Immature natural killer cell (primary cell): ENCODE measurements at regions not wholly inside any gene's neighbourhood (a gene's known extent, or its start where the extent isn't known, plus 50 kb on each side); places are given as distances from the start of the nearest gene placed in this dataset.

Experiments used
- DNase-seq, 3 donors: peaks; one replicate each; pipeline ENCODE4 v3.0.0; 2022; ENCODE audit warnings: mixed read lengths in 1 of 3
- H3K27ac Mint-ChIP-seq, 6 donors: one replicate each; pipeline ENCODE4 v1.8.0; 2020; ENCODE audit warnings: mixed read lengths in 6 of 6, mild to moderate bottlenecking in 5 of 6, inconsistent platforms in 4 of 6, moderate library complexity in 3 of 6
- H3K27me3 Mint-ChIP-seq, 3 donors: one replicate each; pipeline ENCODE4 v1.8.0; 2020 to 2021; ENCODE audit warnings: low read depth in 3 of 3, mild to moderate bottlenecking in 3 of 3, mixed read lengths in 3 of 3, moderate library complexity in 3 of 3, inconsistent platforms in 1 of 3
- H3K36me3 Mint-ChIP-seq, 3 donors: one replicate each; pipeline ENCODE4 v1.8.0; 2020; ENCODE audit warnings: mixed read lengths in 3 of 3, inconsistent platforms in 2 of 3, mild to moderate bottlenecking in 2 of 3
- H3K4me1 Mint-ChIP-seq, 2 donors: one replicate each; pipeline ENCODE4 v1.8.0; 2020; ENCODE audit warnings: inconsistent platforms in 2 of 2, mild to moderate bottlenecking in 2 of 2, mixed read lengths in 2 of 2, moderate library complexity in 1 of 2
- H3K4me3 Mint-ChIP-seq, 5 donors: one replicate each; pipeline ENCODE4 v1.8.0; 2020; ENCODE audit warnings: mild to moderate bottlenecking in 5 of 5, mixed read lengths in 5 of 5, inconsistent platforms in 3 of 5, moderate library complexity in 3 of 5
- H3K9me3 Mint-ChIP-seq, 6 donors: one replicate each; pipeline ENCODE4 v1.8.0; 2020; ENCODE audit warnings: mild to moderate bottlenecking in 6 of 6, mixed read lengths in 6 of 6, inconsistent platforms in 4 of 6, moderate library complexity in 3 of 6

DNA sequence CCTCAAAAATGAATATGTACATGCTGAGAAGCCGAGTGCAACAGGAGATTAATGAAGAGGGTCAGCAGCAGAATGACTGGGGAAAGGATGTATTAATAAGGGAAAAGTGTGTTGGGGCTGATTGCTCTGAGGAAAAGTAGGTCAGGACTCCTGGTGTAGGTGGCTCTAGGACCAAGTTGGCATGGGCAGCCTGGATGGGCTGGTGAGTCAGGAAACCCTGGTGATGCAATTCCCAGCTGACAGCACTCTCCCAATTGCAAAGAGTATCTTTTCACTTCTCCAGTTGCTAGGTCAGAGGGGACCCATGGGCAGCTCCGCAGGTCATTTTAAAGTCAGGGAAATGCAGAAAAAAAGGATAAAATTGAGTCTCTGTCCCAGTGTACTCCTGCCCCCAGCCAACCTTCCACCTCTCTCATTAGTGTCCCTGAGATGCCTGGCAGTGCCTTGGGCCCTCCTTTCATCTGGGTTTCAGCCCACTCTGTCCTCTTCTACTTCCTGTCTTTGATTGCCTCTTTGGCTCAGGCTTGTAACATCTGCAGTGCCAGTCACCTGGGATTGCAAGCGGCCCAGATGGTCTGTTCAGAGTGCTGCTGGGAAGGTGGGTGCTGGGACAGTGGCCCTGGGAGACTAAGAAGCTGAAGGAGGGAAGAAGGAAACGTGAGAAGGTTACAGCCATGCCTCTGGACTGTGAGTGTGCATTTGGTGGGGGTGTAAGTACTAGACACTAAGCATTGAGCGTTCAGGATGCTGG, 2177.2 kb downstream of the TP53TG3F start:
- H3K9me3 Mint-ChIP-seq = peaks cover 22 to 67% (median 40%) of the 10 kb centered on the region in 6 donors
- H3K36me3 Mint-ChIP-seq = peaks cover 0 to 3% (median 0%) of the 10 kb centered on the region in 3 donors
- H3K27ac Mint-ChIP-seq = no peak overlapping the region

DNA sequence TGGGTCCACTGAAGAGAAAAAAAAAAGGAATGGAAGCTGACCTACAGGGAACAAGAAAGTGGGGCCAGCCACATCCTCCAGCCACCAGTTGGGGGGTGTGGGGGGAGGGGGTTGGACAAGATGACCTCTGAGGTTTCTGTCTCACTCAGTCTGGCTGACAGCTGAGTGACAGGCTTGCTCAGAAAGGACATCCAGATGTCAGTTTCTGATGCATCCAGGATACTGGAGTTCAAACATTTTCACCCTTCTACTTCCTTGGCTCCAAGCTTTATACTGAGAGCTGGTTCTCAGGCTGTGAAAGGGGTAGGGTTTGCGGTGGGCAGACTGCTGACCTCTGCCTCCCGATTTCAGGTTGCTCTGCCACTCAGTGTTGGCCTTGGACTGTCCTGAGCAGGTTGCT, 2178.3 kb downstream of the TP53TG3F start:
- H3K27me3 Mint-ChIP-seq = no peaks in the 10 kb centered on the region
- H3K4me3 Mint-ChIP-seq = no peak overlapping the region
- peaks cover 28 to 69% (median 42%) of the 10 kb centered on the region in 6 donors for H3K9me3 Mint-ChIP-seq
- H3K4me1 Mint-ChIP-seq = peaks cover 0 to 3% of the 10 kb centered on the region in 2 donors
- DNase-seq = no peak
- H3K27ac Mint-ChIP-seq = no peak overlapping the region
- H3K36me3 Mint-ChIP-seq = no peaks in the 10 kb centered on the region

More for the DNA sequence above, 2177.2 kb downstream of the TP53TG3F start:
- no peak overlapping the region for H3K4me3 Mint-ChIP-seq
- DNase-seq = no peak
- peaks cover 0 to 3% of the 10 kb centered on the region in 2 donors for H3K4me1 Mint-ChIP-seq
- no peaks in the 10 kb centered on the region for H3K27me3 Mint-ChIP-seq

DNA sequence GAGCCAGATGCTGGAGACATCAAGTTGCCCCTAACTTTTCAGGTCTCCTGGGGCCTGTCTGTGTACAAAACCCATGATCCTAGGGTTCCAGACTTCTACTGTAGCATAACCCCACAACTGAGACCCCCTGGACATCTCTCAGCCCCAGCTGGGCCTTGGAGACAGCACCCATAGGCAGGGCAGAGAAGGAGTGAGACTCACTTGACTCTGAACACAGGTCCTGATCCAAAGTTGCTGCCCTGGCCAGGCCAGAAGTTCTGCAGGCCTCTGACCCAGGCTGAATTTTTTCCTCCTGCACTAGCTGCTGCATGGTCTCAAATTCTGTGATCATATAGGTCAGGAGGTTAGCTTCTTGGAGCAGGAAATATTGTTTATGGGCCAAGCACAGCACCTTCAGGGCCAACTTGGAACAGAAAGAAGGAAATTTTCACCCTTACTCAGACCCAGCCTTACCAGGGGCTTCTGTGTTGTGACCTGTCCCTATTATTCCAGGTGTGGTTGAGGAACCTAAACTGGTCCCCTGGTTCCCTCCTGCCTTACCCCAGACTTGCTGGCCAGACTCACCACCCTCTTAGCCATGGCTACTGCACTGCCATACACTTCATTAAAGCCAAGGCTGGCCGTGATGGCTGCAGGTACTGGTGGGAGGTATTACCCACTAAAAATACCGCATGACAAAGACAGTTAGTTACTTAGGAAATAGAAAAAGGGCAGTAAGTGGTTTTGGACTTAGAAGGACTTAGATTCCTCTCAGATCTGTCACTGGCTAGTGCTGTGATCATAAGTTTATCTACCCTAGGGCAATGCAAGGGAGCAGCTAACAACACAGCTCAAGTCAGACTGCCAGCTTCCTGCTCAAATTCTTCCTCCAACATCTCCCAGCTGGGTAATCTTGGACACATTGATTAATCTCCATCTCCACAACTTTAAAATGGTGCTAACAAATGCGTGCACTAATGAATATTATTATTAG, 2180.1 kb downstream of the TP53TG3F start:
- no peak overlapping the region for H3K27ac Mint-ChIP-seq
- no peaks in the 10 kb centered on the region for H3K36me3 Mint-ChIP-seq
- H3K4me3 Mint-ChIP-seq = no peak overlapping the region
- H3K27me3 Mint-ChIP-seq = no peaks in the 10 kb centered on the region
- peaks cover 0 to 3% of the 10 kb centered on the region in 2 donors for H3K4me1 Mint-ChIP-seq
- no peak for DNase-seq
- peaks cover 28 to 68% (median 51%) of the 10 kb centered on the region in 6 donors for H3K9me3 Mint-ChIP-seq

DNA sequence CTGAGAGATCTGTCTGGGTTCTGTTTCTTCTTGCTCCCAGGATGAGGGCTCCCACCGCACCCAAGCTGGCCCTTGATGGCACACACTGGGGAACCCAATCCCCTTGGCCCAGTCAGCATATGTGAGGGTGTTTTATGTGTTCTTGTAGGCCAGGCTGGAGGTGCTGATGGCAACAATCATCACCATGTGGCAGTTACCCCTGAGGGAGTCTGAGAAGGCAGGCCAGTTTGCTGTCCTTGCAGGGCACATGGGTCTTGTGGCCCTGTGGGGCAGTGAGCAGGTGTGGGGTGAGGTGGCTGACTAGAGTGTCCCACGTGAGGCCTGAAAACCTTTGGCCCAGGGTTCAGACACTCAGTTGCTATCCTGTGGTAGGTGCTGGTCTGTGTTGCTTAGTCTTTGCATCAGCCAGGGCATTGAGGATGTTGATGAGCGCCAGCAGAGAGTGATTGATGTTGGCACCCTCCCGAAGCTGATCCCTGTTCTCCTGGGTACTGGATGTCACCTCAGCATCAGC, 2183.0 kb downstream of the TP53TG3F start:
- Mint-ChIP-seq H3K27ac (no peak overlapping the region), H3K36me3 (peaks cover 0 to 4% (median 0%) of the 10 kb centered on the region in 3 donors), H3K9me3 (peaks cover 25 to 69% (median 50%) of the 10 kb centered on the region in 6 donors), H3K27me3 (no peaks in the 10 kb centered on the region), H3K4me3 (no peak overlapping the region), H3K4me1 (no peaks in the 10 kb centered on the region)
- no peak for DNase-seq

DNA sequence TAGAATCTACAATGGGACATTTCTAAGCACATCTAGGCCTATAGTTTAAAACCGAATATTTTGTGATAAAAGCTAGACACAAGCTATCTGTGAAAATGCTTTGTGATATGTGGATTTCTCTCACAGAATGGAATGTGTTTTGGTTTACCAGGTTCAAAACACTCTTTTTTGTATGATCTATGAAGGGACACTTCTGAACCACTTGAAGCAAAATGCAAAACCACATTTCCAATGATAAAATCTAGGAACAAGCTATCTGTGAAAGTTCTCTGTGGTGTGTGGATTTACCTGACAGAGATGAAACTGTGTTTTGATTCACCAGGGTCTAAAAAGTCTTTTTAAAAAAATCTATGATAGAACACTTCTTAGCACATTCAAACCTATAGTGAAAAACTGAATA, 2192.4 kb downstream of the TP53TG3F start:
- DNase-seq = no peak
- Mint-ChIP-seq H3K36me3 (no peaks in the 10 kb centered on the region), H3K27ac (no peak overlapping the region), H3K4me3 (no peak overlapping the region), H3K9me3 (peaks cover 2 to 45% (median 30%) of the 10 kb centered on the region in 6 donors), H3K4me1 (no peaks in the 10 kb centered on the region), H3K27me3 (no peaks in the 10 kb centered on the region)

DNA sequence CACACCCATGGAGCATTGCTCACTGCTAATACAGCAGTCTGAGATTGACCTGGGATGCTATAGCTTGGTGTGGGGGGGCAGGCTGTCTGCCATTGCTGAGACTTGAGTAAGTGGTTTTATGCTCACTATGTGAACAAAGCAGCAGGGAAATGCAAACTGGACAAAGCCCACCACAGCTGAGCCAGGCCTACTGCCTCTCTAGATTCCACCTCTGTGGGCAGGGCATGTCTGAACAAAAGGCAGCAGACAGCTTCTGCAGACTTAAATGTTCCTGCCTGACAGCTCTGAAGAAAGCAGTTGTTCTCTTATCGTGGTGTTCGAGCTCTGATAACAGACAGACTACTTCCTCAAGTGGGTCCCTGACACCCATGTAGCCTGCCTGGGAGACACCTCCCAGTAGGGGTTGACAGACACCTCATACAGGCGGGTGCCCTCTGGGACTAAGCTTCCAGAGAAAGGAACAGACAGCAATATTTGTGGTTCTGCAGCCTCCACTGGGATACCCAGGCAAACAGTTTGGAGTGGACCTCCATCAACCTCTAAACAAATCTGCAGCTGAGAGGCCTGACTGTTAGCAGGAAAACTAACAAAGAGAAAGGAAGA, 2204.8 kb downstream of the TP53TG3F start:
- Mint-ChIP-seq H3K27me3 (peaks cover 0 to 2% (median 0%) of the 10 kb centered on the region in 3 donors), H3K4me3 (no peak overlapping the region), H3K36me3 (peaks cover 0 to 4% (median 0%) of the 10 kb centered on the region in 3 donors), H3K9me3 (peaks cover 17 to 59% (median 47%) of the 10 kb centered on the region in 6 donors), H3K27ac (no peak overlapping the region), H3K4me1 (no peaks in the 10 kb centered on the region)
- DNase-seq = no peak

DNA sequence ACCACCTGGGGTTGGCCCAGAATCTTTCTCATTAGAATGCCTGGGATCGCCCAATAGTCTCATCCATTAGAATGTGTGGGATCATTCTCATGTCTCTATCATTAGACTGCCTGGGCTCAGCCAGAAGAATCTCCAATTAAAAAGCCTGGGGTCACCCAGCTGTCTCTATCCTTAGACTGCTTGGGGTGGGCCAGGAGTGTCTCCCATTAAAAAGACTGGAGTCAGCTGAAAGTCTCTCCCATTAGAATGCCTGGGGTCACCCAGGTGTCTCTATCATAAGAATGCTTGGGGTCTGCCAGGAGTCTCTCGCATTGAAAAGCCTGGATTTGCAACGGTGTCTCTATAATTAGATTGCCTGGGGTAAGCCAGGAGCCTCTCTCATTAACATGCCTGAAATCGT, 2225.7 kb downstream of the TP53TG3F start:
- Mint-ChIP-seq H3K4me1 (no peaks in the 10 kb centered on the region), H3K27ac (no peak overlapping the region), H3K27me3 (peaks cover 0 to 4% (median 1%) of the 10 kb centered on the region in 3 donors), H3K9me3 (peaks cover 21 to 86% (median 68%) of the 10 kb centered on the region in 6 donors), H3K36me3 (peaks cover 0 to 7% (median 3%) of the 10 kb centered on the region in 3 donors), H3K4me3 (no peak overlapping the region)
- no peak for DNase-seq

DNA sequence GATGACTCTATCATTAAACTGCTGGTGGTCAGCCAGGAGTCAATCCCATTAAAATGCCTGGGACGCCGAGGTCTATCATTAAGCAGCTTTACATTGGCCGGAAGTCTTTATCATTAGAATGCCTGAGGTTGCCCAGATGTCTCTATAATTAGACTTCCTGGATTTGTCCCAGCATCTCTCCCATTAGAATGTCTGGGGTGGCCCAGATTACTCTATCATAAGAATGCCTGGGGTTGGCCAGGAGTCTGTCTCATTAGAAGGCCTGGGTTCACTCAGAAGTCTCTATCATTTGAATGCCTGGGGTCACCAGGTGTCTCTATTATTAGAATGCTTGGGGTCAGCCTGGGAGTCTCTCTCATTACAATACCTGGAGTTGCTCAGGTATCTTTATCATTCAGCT, 2227.2 kb downstream of the TP53TG3F start:
- Mint-ChIP-seq H3K27me3 (peaks cover 0 to 4% (median 1%) of the 10 kb centered on the region in 3 donors), H3K27ac (no peak overlapping the region), H3K9me3 (peaks cover 31 to 91% (median 75%) of the 10 kb centered on the region in 6 donors), H3K4me3 (no peak overlapping the region), H3K4me1 (no peaks in the 10 kb centered on the region), H3K36me3 (peaks cover 0 to 7% (median 3%) of the 10 kb centered on the region in 3 donors)
- DNase-seq = no peak

DNA sequence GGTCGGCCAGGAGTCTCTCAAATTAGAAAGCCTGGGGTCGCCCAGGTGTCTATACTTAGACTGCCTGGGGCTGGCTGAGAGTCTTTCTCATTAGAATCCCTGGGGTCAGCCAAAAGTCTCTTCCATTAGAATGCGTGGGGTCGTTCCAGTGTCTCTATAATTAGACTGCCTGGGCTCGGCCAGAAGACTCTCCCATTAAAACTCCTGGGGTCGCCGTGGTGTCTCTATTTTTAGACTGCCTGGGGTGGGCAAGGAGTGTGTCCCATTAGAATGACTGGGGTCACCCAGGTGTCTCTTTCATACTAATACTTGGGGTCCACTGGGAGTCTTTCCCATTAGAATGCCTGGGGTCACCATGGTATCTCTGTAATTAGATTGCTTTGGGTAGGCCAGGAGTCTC, 2227.7 kb downstream of the TP53TG3F start:
- Mint-ChIP-seq H3K4me1 (no peaks in the 10 kb centered on the region), H3K9me3 (peaks cover 31 to 94% (median 79%) of the 10 kb centered on the region in 6 donors), H3K4me3 (no peak overlapping the region), H3K36me3 (peaks cover 0 to 7% (median 3%) of the 10 kb centered on the region in 3 donors), H3K27me3 (peaks cover 0 to 4% (median 1%) of the 10 kb centered on the region in 3 donors), H3K27ac (no peak overlapping the region)
- no peak for DNase-seq

DNA sequence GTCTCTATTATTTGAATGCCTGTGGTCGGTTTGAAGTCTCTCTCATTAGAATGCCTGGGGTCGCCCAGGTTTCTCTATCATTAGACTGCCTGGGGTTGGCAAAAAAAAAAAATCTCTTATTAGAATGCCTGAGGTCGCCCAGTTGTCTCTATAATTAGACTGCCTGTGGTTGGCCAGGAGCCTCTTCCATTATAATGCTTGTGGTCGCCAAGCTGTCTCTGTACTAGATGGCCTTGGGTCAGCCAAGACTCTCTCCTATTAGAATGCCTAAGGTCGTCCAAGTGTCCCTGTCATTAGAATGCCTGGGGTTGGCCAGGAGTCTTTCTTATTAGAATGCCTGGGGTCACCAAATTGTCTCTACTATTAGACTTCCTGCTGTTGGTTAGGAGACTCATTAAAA, 2228.4 kb downstream of the TP53TG3F start:
- DNase-seq = no peak
- H3K27me3 Mint-ChIP-seq = peaks cover 0 to 4% (median 1%) of the 10 kb centered on the region in 3 donors
- peaks cover 0 to 7% (median 3%) of the 10 kb centered on the region in 3 donors for H3K36me3 Mint-ChIP-seq
- H3K9me3 Mint-ChIP-seq = peaks cover 31 to 97% (median 81%) of the 10 kb centered on the region in 6 donors
- H3K27ac Mint-ChIP-seq = no peak overlapping the region
- H3K4me3 Mint-ChIP-seq = no peak overlapping the region
- no peaks in the 10 kb centered on the region for H3K4me1 Mint-ChIP-seq

DNA sequence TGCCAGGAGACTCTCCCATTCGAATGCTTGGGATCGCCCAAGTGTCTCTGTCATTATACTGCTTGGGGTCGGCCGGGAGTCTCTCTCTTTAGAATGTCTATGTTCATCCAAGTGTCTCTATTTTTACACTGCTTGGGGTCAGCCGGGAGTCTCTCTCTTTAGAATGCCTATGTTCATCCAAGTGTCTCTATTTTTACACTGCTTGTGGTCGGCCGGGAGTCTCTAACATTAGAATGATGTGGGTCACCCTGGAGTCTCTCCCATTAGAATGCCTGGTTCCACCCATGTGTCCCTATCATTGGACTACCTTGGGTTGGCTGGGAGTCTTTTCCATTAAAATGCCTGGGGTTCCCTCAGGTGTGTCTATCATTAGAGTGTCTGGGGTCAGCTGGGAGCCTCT, 2230.4 kb downstream of the TP53TG3F start:
- no peak for DNase-seq
- Mint-ChIP-seq H3K9me3 (peaks cover 43 to 99% (median 86%) of the 10 kb centered on the region in 6 donors), H3K27ac (no peak overlapping the region), H3K4me3 (no peak overlapping the region), H3K4me1 (no peaks in the 10 kb centered on the region), H3K27me3 (peaks cover 0 to 4% (median 0%) of the 10 kb centered on the region in 3 donors), H3K36me3 (peaks cover 0 to 7% (median 3%) of the 10 kb centered on the region in 3 donors)

DNA sequence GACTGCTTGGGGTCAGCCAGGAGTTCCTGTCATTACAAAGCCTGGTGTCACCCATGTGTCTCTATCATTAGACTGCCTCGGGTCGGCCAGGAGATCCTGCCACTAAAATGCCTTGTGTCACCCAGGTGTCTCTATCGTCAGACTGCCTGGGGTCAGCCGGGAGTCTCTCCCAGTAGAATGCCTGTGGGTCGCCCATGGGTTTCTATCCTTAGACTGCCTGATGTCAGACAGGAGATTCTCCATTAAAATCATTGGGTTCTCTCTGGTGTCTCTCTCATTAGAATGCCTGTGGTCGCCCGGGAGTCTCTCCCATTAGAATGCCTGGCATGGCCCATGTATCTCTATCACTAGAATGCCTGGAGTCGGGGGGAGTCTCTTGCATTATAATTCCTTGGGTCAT, 2231.0 kb downstream of the TP53TG3F start:
- no peak overlapping the region for H3K27ac Mint-ChIP-seq
- H3K27me3 Mint-ChIP-seq = peaks cover 0 to 2% (median 0%) of the 10 kb centered on the region in 3 donors
- peaks cover 47 to 100% (median 87%) of the 10 kb centered on the region in 6 donors for H3K9me3 Mint-ChIP-seq
- no peak overlapping the region for H3K4me3 Mint-ChIP-seq
- no peaks in the 10 kb centered on the region for H3K4me1 Mint-ChIP-seq
- peaks cover 0 to 7% (median 3%) of the 10 kb centered on the region in 3 donors for H3K36me3 Mint-ChIP-seq
- DNase-seq = no peak

DNA sequence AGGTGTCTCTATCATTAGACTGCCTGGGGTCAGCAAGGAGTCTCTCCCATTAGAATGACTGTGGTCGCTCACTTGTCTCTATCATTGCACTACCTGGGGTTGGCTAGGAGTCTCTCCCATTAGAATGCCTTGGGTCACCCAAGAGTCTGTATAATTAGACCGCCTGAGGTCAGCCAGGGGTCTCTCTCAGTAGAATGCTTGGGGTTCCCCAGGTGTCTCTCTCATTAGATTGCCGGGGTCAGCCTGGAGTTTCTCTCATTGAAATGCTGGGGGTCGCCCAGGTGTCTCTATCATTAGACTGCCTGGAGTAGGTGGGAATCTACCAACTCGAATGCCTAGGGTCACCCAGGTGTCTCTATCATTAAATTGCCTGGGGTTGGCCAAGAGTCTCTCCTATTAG, 2231.6 kb downstream of the TP53TG3F start:
- no peak overlapping the region for H3K27ac Mint-ChIP-seq

More for the DNA sequence above, 2231.6 kb downstream of the TP53TG3F start:
- peaks cover 0 to 7% (median 0%) of the 10 kb centered on the region in 3 donors for H3K36me3 Mint-ChIP-seq
- no peaks in the 10 kb centered on the region for H3K27me3 Mint-ChIP-seq
- no peak for DNase-seq
- peaks cover 40 to 100% (median 84%) of the 10 kb centered on the region in 6 donors for H3K9me3 Mint-ChIP-seq
- no peak overlapping the region for H3K4me3 Mint-ChIP-seq
- no peaks in the 10 kb centered on the region for H3K4me1 Mint-ChIP-seq
